GM12892 (cell line): ENCODE measurements at regions not wholly inside any gene's neighbourhood (a gene's known extent, or its start where the extent isn't known, plus 50 kb on each side); places are given as distances from the start of the nearest gene placed in this dataset.
"Not testable (repeated sequence)": the region's sequence is repeated elsewhere in the genome, so short reads cannot be mapped to it uniquely, and the experiment has no call there.

ENCODE experiments used
- DNase-seq: peaks from one replicate; pipeline ENCODE4 v3.0.0; 2011; ENCODE audit not compliant: insufficient read length
- FAIRE-seq: peaks from 2 replicates; lab custom pipeline; 2011; peaks lifted over from hg19 to GRCh38; lab: Jason Lieb, UNC
- POLR2A ChIP-seq: IDR thresholded peaks from 2 replicates; pipeline ENCODE4 v1.6.1; 2011; ENCODE audit warnings: low read depth, low read length, control low read depth
- POLR2AphosphoS5 ChIP-seq: IDR thresholded peaks from 2 replicates; pipeline ENCODE4 v1.6.1; 2011; ENCODE audit warnings: low read depth, low read length, control low read depth
- TAF1 ChIP-seq: IDR thresholded peaks from 2 replicates; pipeline ENCODE4 v1.6.1; 2011; ENCODE audit warnings: low read depth, mild to moderate bottlenecking, control low read depth, low read length, borderline replicate concordance

GRCh38 chr14:85883966-85884365, 354.0 kb downstream of the FLRT2 start:
- FAIRE-seq (no peak), DNase-seq (no peak)
- TF ChIP-seq POLR2A, result no peak
- no peak for TF ChIP-seq POLR2AphosphoS5

- DNase-seq (no peak), FAIRE-seq (no peak)
- no peak for TF ChIP-seq TAF1
- TF ChIP-seq POLR2AphosphoS5, result no peak
- no peak for TF ChIP-seq POLR2A
These were observed 353.2 kb downstream of the FLRT2 start for GRCh38 chr14:85883101-85883500.

GRCh38 chr14:85881935-85882334, 352.0 kb downstream of the FLRT2 start:
- FAIRE-seq, result no peak
- TF ChIP-seq POLR2AphosphoS5 (no peak), TAF1 (no peak), POLR2A (no peak)
- DNase-seq, result no peak

GRCh38 chr14:85878874-85879273, 348.9 kb downstream of the FLRT2 start:
- no peak for FAIRE-seq
- TF ChIP-seq TAF1 (no peak), POLR2AphosphoS5 (no peak), POLR2A (no peak)
- DNase-seq, result no peak

GRCh38 chr14:85873006-85873405, 343.1 kb downstream of the FLRT2 start:
- DNase-seq, result no peak
- TF ChIP-seq POLR2AphosphoS5 (no peak), TAF1 (no peak), POLR2A (no peak)
- FAIRE-seq, result no peak

- DNase-seq, result no peak
- no peak for FAIRE-seq
- TF ChIP-seq TAF1 (no peak), POLR2AphosphoS5 (no peak), POLR2A (no peak)
These were observed 337.5 kb downstream of the FLRT2 start for GRCh38 chr14:85867450-85867849.

GRCh38 chr14:85865701-85866100, 335.8 kb downstream of the FLRT2 start:
- DNase-seq (no peak), FAIRE-seq (no peak)
- TF ChIP-seq POLR2AphosphoS5 (no peak), POLR2A (no peak), TAF1 (no peak)

GRCh38 chr14:85858634-85859033, 328.7 kb downstream of the FLRT2 start:
- TF ChIP-seq POLR2AphosphoS5 (no peak), POLR2A (no peak), TAF1 (no peak)
- DNase-seq (no peak), FAIRE-seq (no peak)

GRCh38 chr14:85856430-85856829, 326.5 kb downstream of the FLRT2 start:
- DNase-seq, result no peak
- no peak for TF ChIP-seq POLR2A
- TF ChIP-seq POLR2AphosphoS5, result no peak
- no peak for TF ChIP-seq TAF1
- no peak for FAIRE-seq

- TF ChIP-seq POLR2A (no peak), TAF1 (no peak), POLR2AphosphoS5 (no peak)
- DNase-seq (no peak), FAIRE-seq (no peak)
These were observed 324.1 kb downstream of the FLRT2 start for GRCh38 chr14:85853996-85854526.

GRCh38 chr14:85852906-85853305, 323.0 kb downstream of the FLRT2 start:
- TF ChIP-seq TAF1 (no peak), POLR2A (no peak), POLR2AphosphoS5 (no peak)
- DNase-seq (no peak), FAIRE-seq (no peak)

- not testable (repeated sequence) for FAIRE-seq, DNase-seq
These were observed 322.2 kb downstream of the FLRT2 start for GRCh38 chr14:85852123-85852522.

GRCh38 chr14:85830549-85830948, 300.6 kb downstream of the FLRT2 start:
- FAIRE-seq, result not testable (repeated sequence)

GRCh38 chr14:85829601-85830000, 299.7 kb downstream of the FLRT2 start:
- DNase-seq, FAIRE-seq: not testable (repeated sequence)

More at GRCh38 chr14:85830549-85830948, 300.6 kb downstream of the FLRT2 start:
- not testable (repeated sequence) for DNase-seq

GRCh38 chr14:85824526-85824925, 294.6 kb downstream of the FLRT2 start:
- FAIRE-seq (no peak), DNase-seq (no peak)
- TF ChIP-seq TAF1 (no peak), POLR2AphosphoS5 (no peak), POLR2A (no peak)
